ENCODE measurements at regions not wholly inside any gene's neighbourhood (a gene's known extent, or its start where the extent isn't known, plus 50 kb on each side); places are given as distances from the start of the nearest gene placed in this dataset.

DNA sequence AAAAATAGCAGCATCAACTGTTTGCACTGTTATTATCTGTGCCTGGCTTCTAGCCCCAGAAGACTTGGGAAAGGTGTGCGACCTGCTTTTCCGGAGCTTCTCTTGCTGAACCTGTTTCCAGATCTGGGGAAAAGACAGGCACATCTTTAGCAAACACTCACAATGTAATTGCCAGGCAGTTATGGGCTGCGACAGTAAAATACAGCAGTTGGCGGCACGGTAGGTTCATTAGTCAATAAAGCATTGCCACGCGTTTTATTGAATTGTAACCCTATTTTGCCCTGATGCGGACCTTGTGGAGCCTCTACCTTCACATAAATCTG lies 223.7 kb upstream of the TSHZ3 start:
- Histone ChIP-seq H3K27ac (ENCODE audit: low read depth in 2 of 2, low read length in 1 of 2) (no peak overlapping the region), H3K9me3 (ENCODE audit: control insufficient read depth in 2 of 2, insufficient read depth in 1 of 2, low read depth in 1 of 2, low read length in 1 of 2) (peaks cover 2 to 3% of the 10 kb centered on the region in 2 donors), H3K4me1 (ENCODE audit: control insufficient read depth in 2 of 2, insufficient read depth in 2 of 2, low read length in 1 of 2) (no peaks in the 10 kb centered on the region), H3K27me3 (ENCODE audit: control insufficient read depth in 1 of 2, insufficient read depth in 2 of 2, low read length in 2 of 2) (no peaks in the 10 kb centered on the region), H3K36me3 (ENCODE audit: control insufficient read depth in 2 of 2, insufficient read depth in 2 of 2, low read length in 1 of 2) (no peaks in the 10 kb centered on the region), H3K4me3 (ENCODE audit: low read depth in 1 of 2, low read length in 2 of 2) (no peak overlapping the region)
- 57 to 59% methylated on average over 8 of the region's 8 CpGs for WGBS, 2 donors

- Histone ChIP-seq H3K27me3 (ENCODE audit: control insufficient read depth in 1 of 2, insufficient read depth in 2 of 2, low read length in 2 of 2) (no peaks in the 10 kb centered on the region), H3K4me3 (ENCODE audit: low read depth in 1 of 2, low read length in 2 of 2) (no peak overlapping the region), H3K9me3 (ENCODE audit: control insufficient read depth in 2 of 2, insufficient read depth in 1 of 2, low read depth in 1 of 2, low read length in 1 of 2) (peaks cover 0 to 2% of the 10 kb centered on the region in 2 donors), H3K27ac (ENCODE audit: low read depth in 2 of 2, low read length in 1 of 2) (no peak overlapping the region), H3K36me3 (ENCODE audit: control insufficient read depth in 2 of 2, insufficient read depth in 2 of 2, low read length in 1 of 2) (no peaks in the 10 kb centered on the region), H3K4me1 (ENCODE audit: control insufficient read depth in 2 of 2, insufficient read depth in 2 of 2, low read length in 1 of 2) (no peaks in the 10 kb centered on the region)
- WGBS, 2 donors, result 75 to 79% methylated on average over 14 of the region's 14 CpGs
Measured at GRCh38 chr19:31574251-31574973, 225.2 kb upstream of the TSHZ3 start.

DNA sequence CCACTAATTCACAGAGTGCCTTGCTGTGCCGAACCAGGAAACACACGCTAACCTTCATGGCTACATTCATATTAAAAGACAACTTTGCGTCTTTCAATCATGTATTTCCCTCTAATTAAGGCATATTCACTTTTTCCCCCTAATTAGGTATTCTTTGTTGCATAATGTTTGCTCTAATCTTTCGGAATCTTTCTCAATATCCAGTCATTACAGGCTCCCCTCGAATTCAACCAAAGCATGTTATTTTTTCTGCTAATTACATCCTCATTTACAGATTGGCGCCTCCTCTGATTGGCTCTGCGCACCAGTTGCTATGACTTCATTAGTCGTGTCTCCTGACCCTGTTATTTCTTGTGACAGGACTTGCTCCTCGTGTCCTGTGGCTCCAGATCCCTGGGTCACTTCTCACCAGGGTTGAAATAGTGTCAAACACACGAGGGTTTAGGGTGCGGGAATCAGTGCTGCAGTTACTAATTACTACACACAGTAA lies 226.7 kb upstream of the TSHZ3 start:
- 79 to 80% methylated on average over 11 of the region's 11 CpGs for WGBS, 2 donors
- H3K9me3 ChIP-seq (ENCODE audit: control insufficient read depth in 2 of 2, insufficient read depth in 1 of 2, low read depth in 1 of 2, low read length in 1 of 2), result peaks cover 0 to 2% of the 10 kb centered on the region in 2 donors
- H3K27me3 ChIP-seq (ENCODE audit: control insufficient read depth in 1 of 2, insufficient read depth in 2 of 2, low read length in 2 of 2), result no peaks in the 10 kb centered on the region

DNA sequence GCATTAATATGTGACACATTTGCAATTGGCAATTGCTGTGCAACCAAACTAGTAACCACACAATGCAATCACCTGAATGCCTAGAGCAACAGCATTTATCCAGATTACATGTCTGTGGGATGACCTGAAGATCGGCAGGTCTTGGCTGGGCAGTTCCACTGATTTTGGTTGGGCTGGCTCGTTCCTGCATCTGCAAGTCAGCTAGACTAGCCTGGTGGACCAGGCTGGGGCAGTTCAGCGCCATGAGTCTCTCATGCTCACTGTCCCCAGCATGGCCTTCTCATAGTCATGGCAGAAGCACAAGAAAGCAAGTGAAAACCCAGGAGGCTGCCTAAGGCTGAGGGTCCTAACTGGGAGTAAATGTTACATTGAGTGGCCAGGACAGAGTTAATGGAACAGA lies 229.1 kb upstream of the TSHZ3 start:
- 72 to 81% methylated on average over 3 of the region's 3 CpGs for WGBS, 2 donors
- Histone ChIP-seq H3K36me3 (ENCODE audit: control insufficient read depth in 2 of 2, insufficient read depth in 2 of 2, low read length in 1 of 2) (no peaks in the 10 kb centered on the region), H3K27ac (ENCODE audit: low read depth in 2 of 2, low read length in 1 of 2) (no peak overlapping the region), H3K4me1 (ENCODE audit: control insufficient read depth in 2 of 2, insufficient read depth in 2 of 2, low read length in 1 of 2) (no peaks in the 10 kb centered on the region), H3K4me3 (ENCODE audit: low read depth in 1 of 2, low read length in 2 of 2) (no peak overlapping the region), H3K27me3 (ENCODE audit: control insufficient read depth in 1 of 2, insufficient read depth in 2 of 2, low read length in 2 of 2) (no peaks in the 10 kb centered on the region), H3K9me3 (ENCODE audit: control insufficient read depth in 2 of 2, insufficient read depth in 1 of 2, low read depth in 1 of 2, low read length in 1 of 2) (no peaks in the 10 kb centered on the region)

More for the DNA sequence above, 226.7 kb upstream of the TSHZ3 start:
- H3K4me3 ChIP-seq (ENCODE audit: low read depth in 1 of 2, low read length in 2 of 2), result no peak overlapping the region
- H3K36me3 ChIP-seq (ENCODE audit: control insufficient read depth in 2 of 2, insufficient read depth in 2 of 2, low read length in 1 of 2), result no peaks in the 10 kb centered on the region
- no peak overlapping the region for H3K27ac ChIP-seq (ENCODE audit: low read depth in 2 of 2, low read length in 1 of 2)
- no peaks in the 10 kb centered on the region for H3K4me1 ChIP-seq (ENCODE audit: control insufficient read depth in 2 of 2, insufficient read depth in 2 of 2, low read length in 1 of 2)

GRCh38 chr19:31583148-31583547 lies 233.9 kb upstream of the TSHZ3 start:
- H3K27ac ChIP-seq (ENCODE audit: low read depth in 2 of 2, low read length in 1 of 2), result no peak overlapping the region
- WGBS, 2 donors, result 67 to 76% methylated on average over 1 of the region's 1 CpG

DNA sequence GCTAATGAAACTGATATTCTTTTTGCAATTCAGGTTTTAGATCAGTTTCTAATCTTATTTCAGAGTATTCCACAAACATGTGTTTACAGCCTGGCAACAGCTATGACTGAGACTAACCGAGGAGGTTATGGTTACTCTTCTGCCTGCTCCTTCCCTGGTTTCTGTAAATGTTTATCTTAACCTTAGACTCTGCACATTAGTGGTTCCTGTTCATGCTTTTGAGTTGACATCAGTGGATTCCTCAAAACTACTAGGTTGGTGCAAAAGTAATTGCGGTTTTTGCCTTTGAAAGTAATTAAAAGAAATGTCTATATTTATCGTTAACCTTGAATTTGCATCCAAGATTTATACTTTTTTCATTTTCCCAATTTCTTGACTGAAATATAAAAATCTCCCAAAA lies 237.0 kb upstream of the TSHZ3 start:
- H3K4me3 ChIP-seq (ENCODE audit: low read depth in 1 of 2, low read length in 2 of 2), result no peak overlapping the region
- H3K9me3 ChIP-seq (ENCODE audit: control insufficient read depth in 2 of 2, insufficient read depth in 1 of 2, low read depth in 1 of 2, low read length in 1 of 2), result no peaks in the 10 kb centered on the region
- H3K4me1 ChIP-seq (ENCODE audit: control insufficient read depth in 2 of 2, insufficient read depth in 2 of 2, low read length in 1 of 2), result no peaks in the 10 kb centered on the region
- H3K36me3 ChIP-seq (ENCODE audit: control insufficient read depth in 2 of 2, insufficient read depth in 2 of 2, low read length in 1 of 2), result no peaks in the 10 kb centered on the region
- H3K27ac ChIP-seq (ENCODE audit: low read depth in 2 of 2, low read length in 1 of 2), result no peak overlapping the region
- no peaks in the 10 kb centered on the region for H3K27me3 ChIP-seq (ENCODE audit: control insufficient read depth in 1 of 2, insufficient read depth in 2 of 2, low read length in 2 of 2)
- 62 to 64% methylated on average over 3 of the region's 3 CpGs for WGBS, 2 donors

More at GRCh38 chr19:31583148-31583547, 233.9 kb upstream of the TSHZ3 start:
- no peak overlapping the region for H3K4me3 ChIP-seq (ENCODE audit: low read depth in 1 of 2, low read length in 2 of 2)
- no peaks in the 10 kb centered on the region for H3K4me1 ChIP-seq (ENCODE audit: control insufficient read depth in 2 of 2, insufficient read depth in 2 of 2, low read length in 1 of 2)
- no peaks in the 10 kb centered on the region for H3K27me3 ChIP-seq (ENCODE audit: control insufficient read depth in 1 of 2, insufficient read depth in 2 of 2, low read length in 2 of 2)
- no peaks in the 10 kb centered on the region for H3K9me3 ChIP-seq (ENCODE audit: control insufficient read depth in 2 of 2, insufficient read depth in 1 of 2, low read depth in 1 of 2, low read length in 1 of 2)
- H3K36me3 ChIP-seq (ENCODE audit: control insufficient read depth in 2 of 2, insufficient read depth in 2 of 2, low read length in 1 of 2), result no peaks in the 10 kb centered on the region

GRCh38 chr19:31589109-31589508 lies 239.9 kb upstream of the TSHZ3 start:
- H3K4me1 ChIP-seq (ENCODE audit: control insufficient read depth in 2 of 2, insufficient read depth in 2 of 2, low read length in 1 of 2), result no peaks in the 10 kb centered on the region
- 76 to 82% methylated on average over 7 of the region's 7 CpGs for WGBS, 2 donors
- no peaks in the 10 kb centered on the region for H3K27me3 ChIP-seq (ENCODE audit: control insufficient read depth in 1 of 2, insufficient read depth in 2 of 2, low read length in 2 of 2)
- no peaks in the 10 kb centered on the region for H3K36me3 ChIP-seq (ENCODE audit: control insufficient read depth in 2 of 2, insufficient read depth in 2 of 2, low read length in 1 of 2)
- no peak overlapping the region for H3K4me3 ChIP-seq (ENCODE audit: low read depth in 1 of 2, low read length in 2 of 2)
- no peak overlapping the region for H3K27ac ChIP-seq (ENCODE audit: low read depth in 2 of 2, low read length in 1 of 2)
- no peaks in the 10 kb centered on the region for H3K9me3 ChIP-seq (ENCODE audit: control insufficient read depth in 2 of 2, insufficient read depth in 1 of 2, low read depth in 1 of 2, low read length in 1 of 2)

GRCh38 chr19:31591258-31591657 lies 242.0 kb upstream of the TSHZ3 start:
- H3K4me3 ChIP-seq (ENCODE audit: low read depth in 1 of 2, low read length in 2 of 2), result no peak overlapping the region
- H3K36me3 ChIP-seq (ENCODE audit: control insufficient read depth in 2 of 2, insufficient read depth in 2 of 2, low read length in 1 of 2), result no peaks in the 10 kb centered on the region
- no peaks in the 10 kb centered on the region for H3K4me1 ChIP-seq (ENCODE audit: control insufficient read depth in 2 of 2, insufficient read depth in 2 of 2, low read length in 1 of 2)
- no peak overlapping the region for H3K27ac ChIP-seq (ENCODE audit: low read depth in 2 of 2, low read length in 1 of 2)
- WGBS, 2 donors, result 88 to 96% methylated on average over 1 of the region's 1 CpG
- no peaks in the 10 kb centered on the region for H3K27me3 ChIP-seq (ENCODE audit: control insufficient read depth in 1 of 2, insufficient read depth in 2 of 2, low read length in 2 of 2)
- no peaks in the 10 kb centered on the region for H3K9me3 ChIP-seq (ENCODE audit: control insufficient read depth in 2 of 2, insufficient read depth in 1 of 2, low read depth in 1 of 2, low read length in 1 of 2)

GRCh38 chr19:31592456-31592855 lies 243.2 kb upstream of the TSHZ3 start:
- Histone ChIP-seq H3K4me3 (ENCODE audit: low read depth in 1 of 2, low read length in 2 of 2) (no peak overlapping the region), H3K36me3 (ENCODE audit: control insufficient read depth in 2 of 2, insufficient read depth in 2 of 2, low read length in 1 of 2) (no peaks in the 10 kb centered on the region), H3K27me3 (ENCODE audit: control insufficient read depth in 1 of 2, insufficient read depth in 2 of 2, low read length in 2 of 2) (no peaks in the 10 kb centered on the region), H3K9me3 (ENCODE audit: control insufficient read depth in 2 of 2, insufficient read depth in 1 of 2, low read depth in 1 of 2, low read length in 1 of 2) (peaks cover 0 to 2% of the 10 kb centered on the region in 2 donors), H3K4me1 (ENCODE audit: control insufficient read depth in 2 of 2, insufficient read depth in 2 of 2, low read length in 1 of 2) (no peaks in the 10 kb centered on the region), H3K27ac (ENCODE audit: low read depth in 2 of 2, low read length in 1 of 2) (no peak overlapping the region)
- WGBS, 2 donors, result 93 to 94% methylated on average over 14 of the region's 14 CpGs

DNA sequence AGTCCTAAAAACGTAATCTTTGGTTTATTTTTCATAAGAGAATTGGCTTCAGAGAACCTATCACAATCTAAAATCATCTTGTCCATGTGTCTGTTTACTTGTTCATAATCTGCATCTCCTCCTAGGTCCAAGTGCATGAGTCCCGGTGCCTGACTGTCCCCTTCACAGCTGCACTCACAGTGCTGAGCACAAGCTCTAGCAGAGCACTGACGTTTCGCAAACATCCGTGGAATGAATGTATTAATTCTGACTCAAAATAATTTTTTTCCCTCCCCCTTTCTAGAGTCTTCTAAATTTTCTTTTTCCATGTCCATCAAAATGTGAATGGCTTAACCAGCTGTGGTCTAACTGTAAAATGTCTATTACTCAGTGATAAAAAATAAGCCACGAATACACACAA lies 245.5 kb upstream of the TSHZ3 start:
- H3K27me3 ChIP-seq (ENCODE audit: control insufficient read depth in 1 of 2, insufficient read depth in 2 of 2, low read length in 2 of 2), result no peaks in the 10 kb centered on the region
- H3K4me3 ChIP-seq (ENCODE audit: low read depth in 1 of 2, low read length in 2 of 2), result no peak overlapping the region
- H3K36me3 ChIP-seq (ENCODE audit: control insufficient read depth in 2 of 2, insufficient read depth in 2 of 2, low read length in 1 of 2), result no peaks in the 10 kb centered on the region
- H3K27ac ChIP-seq (ENCODE audit: low read depth in 2 of 2, low read length in 1 of 2), result no peak overlapping the region
- WGBS, 2 donors, result 54 to 61% methylated on average over 6 of the region's 6 CpGs
- no peaks in the 10 kb centered on the region for H3K4me1 ChIP-seq (ENCODE audit: control insufficient read depth in 2 of 2, insufficient read depth in 2 of 2, low read length in 1 of 2)
- peaks cover 2 to 3% of the 10 kb centered on the region in 2 donors for H3K9me3 ChIP-seq (ENCODE audit: control insufficient read depth in 2 of 2, insufficient read depth in 1 of 2, low read depth in 1 of 2, low read length in 1 of 2)
